ENCODE measurements at regions not wholly inside any gene's neighbourhood (a gene's known extent, or its start where the extent isn't known, plus 50 kb on each side); places are given as distances from the start of the nearest gene placed in this dataset.

DNA sequence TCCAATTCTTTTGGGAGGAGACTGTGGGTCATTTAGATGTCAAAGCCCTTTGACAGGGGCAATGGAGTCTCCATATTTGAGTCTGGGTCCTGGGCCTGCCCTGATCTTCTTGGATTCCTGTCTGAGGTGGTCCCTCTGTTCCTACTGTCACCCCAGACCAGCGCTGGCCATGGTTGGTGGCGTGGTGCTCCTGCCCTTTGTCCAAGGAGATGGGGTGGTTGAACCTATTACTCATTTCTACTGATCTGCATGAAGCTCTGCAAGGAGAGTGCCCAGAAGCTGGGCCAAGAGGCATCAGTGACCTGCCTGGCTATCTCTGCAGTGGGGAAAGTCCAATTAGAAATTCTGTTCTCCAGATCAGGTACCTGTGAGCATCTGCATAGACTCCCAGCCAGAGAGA lies 355.6 kb upstream of the NUPR2 start:
- TF ChIP-seq, protein P1, sequence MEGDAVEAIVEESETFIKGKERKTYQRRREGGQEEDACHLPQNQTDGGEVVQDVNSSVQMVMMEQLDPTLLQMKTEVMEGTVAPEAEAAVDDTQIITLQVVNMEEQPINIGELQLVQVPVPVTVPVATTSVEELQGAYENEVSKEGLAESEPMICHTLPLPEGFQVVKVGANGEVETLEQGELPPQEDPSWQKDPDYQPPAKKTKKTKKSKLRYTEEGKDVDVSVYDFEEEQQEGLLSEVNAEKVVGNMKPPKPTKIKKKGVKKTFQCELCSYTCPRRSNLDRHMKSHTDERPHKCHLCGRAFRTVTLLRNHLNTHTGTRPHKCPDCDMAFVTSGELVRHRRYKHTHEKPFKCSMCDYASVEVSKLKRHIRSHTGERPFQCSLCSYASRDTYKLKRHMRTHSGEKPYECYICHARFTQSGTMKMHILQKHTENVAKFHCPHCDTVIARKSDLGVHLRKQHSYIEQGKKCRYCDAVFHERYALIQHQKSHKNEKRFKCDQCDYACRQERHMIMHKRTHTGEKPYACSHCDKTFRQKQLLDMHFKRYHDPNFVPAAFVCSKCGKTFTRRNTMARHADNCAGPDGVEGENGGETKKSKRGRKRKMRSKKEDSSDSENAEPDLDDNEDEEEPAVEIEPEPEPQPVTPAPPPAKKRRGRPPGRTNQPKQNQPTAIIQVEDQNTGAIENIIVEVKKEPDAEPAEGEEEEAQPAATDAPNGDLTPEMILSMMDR (conservative IDR thresholded peaks at IDR 0.05; ENCODE audit: low read length): no peak
- TF ChIP-seq EZH2phosphoT487 (IDR thresholded peaks at IDR 0.05; ENCODE audit: borderline replicate concordance, low read depth, low read length): no peak

Data from OCI-LY7 (cell line).